ENCODE measurements at regions not wholly inside any gene's neighbourhood (a gene's known extent, or its start where the extent isn't known, plus 50 kb on each side); places are given as distances from the start of the nearest gene placed in this dataset.

- DNase-seq (ENCODE audit: low spot score), result no peak
Measured at GRCh38 chr14:42198010-42198409, 591.3 kb downstream of the LRFN5 start.

GRCh38 chr14:42192738-42193653 lies 586.3 kb downstream of the LRFN5 start:
- DNase-seq (ENCODE audit: low spot score), result no peak

GRCh38 chr14:42190744-42191143 lies 584.1 kb downstream of the LRFN5 start:
- DNase-seq (ENCODE audit: low spot score), result no peak

- DNase-seq (ENCODE audit: low spot score), result no peak
Measured at GRCh38 chr14:42187846-42188245, 581.2 kb downstream of the LRFN5 start.

GRCh38 chr14:42185718-42186117 lies 579.0 kb downstream of the LRFN5 start:
- no peak for DNase-seq (ENCODE audit: low spot score)

- DNase-seq (ENCODE audit: low spot score), result no peak
Measured at GRCh38 chr14:42174357-42174756, 567.7 kb downstream of the LRFN5 start.

- no peak for DNase-seq (ENCODE audit: low spot score)
Measured at GRCh38 chr14:42173206-42173605, 566.5 kb downstream of the LRFN5 start.

GRCh38 chr14:42172304-42172703 lies 565.6 kb downstream of the LRFN5 start:
- DNase-seq (ENCODE audit: low spot score), result no peak

GRCh38 chr14:42163136-42163535 lies 556.5 kb downstream of the LRFN5 start:
- DNase-seq (ENCODE audit: low spot score), result no peak

- DNase-seq (ENCODE audit: low spot score), result no peak
Measured at GRCh38 chr14:42159138-42159537, 552.5 kb downstream of the LRFN5 start.

GRCh38 chr14:42149609-42150261 lies 543.1 kb downstream of the LRFN5 start:
- DNase-seq (ENCODE audit: low spot score), result no peak

GRCh38 chr14:42145766-42146165 lies 539.1 kb downstream of the LRFN5 start:
- DNase-seq (ENCODE audit: low spot score), result no peak

- no peak for DNase-seq (ENCODE audit: low spot score)
Measured at GRCh38 chr14:42143114-42143513, 536.4 kb downstream of the LRFN5 start.

- no peak for DNase-seq (ENCODE audit: low spot score)
Measured at GRCh38 chr14:42141328-42141727, 534.7 kb downstream of the LRFN5 start.

- DNase-seq (ENCODE audit: low spot score), result no peak
Measured at GRCh38 chr14:42140831-42141279, 534.2 kb downstream of the LRFN5 start.

- DNase-seq (ENCODE audit: low spot score), result no peak
Measured at GRCh38 chr14:42140001-42140400, 533.3 kb downstream of the LRFN5 start.

GRCh38 chr14:42138406-42138805 lies 531.7 kb downstream of the LRFN5 start:
- no peak for DNase-seq (ENCODE audit: low spot score)

GRCh38 chr14:42130815-42131214 lies 524.1 kb downstream of the LRFN5 start:
- DNase-seq (ENCODE audit: low spot score), result no peak

GRCh38 chr14:42123526-42123925 lies 516.9 kb downstream of the LRFN5 start:
- DNase-seq (ENCODE audit: low spot score), result no peak

GRCh38 chr14:42113358-42114069 lies 506.8 kb downstream of the LRFN5 start:
- no peak for DNase-seq (ENCODE audit: low spot score)

- DNase-seq (ENCODE audit: low spot score), result no peak
Measured at GRCh38 chr14:42112108-42112507, 505.4 kb downstream of the LRFN5 start.

- no peak for DNase-seq (ENCODE audit: low spot score)
Measured at GRCh38 chr14:42111355-42111754, 504.7 kb downstream of the LRFN5 start.

- peak; percentile 19 for DNase-seq (ENCODE audit: low spot score)
Measured at GRCh38 chr14:42110167-42110566, 503.5 kb downstream of the LRFN5 start.
